Lower leg skin (tissue), 3 donors: ENCODE measurements at regions not wholly inside any gene's neighbourhood (a gene's known extent, or its start where the extent isn't known, plus 50 kb on each side); places are given as distances from the start of the nearest gene placed in this dataset.

Source experiments
- CTCF ChIP-seq, 3 donors: fragments of 450-650 bp; IDR thresholded peaks; one replicate each; pipeline ENCODE4 v1.5.1; 2016; ENCODE audit warnings: antibody characterized with exemption in 3 of 3, mild to moderate bottlenecking in 3 of 3, moderate library complexity in 2 of 3
- POLR2A ChIP-seq, 2 donors: fragments of 450-650 bp; IDR thresholded peaks; one replicate each; pipeline ENCODE4 v1.6.1; 2016 to 2017; ENCODE audit warnings: antibody characterized with exemption in 2 of 2, mild to moderate bottlenecking in 1 of 2, moderate library complexity in 1 of 2

- TF ChIP-seq CTCF (IDR thresholded peaks at IDR 0.05) (no peak), POLR2A (IDR thresholded peaks at IDR 0.05) (no peak)
Measured at GRCh38 chr11:45024316-45024715, 73.6 kb upstream of the TP53I11 start.
